H1 (cell line): ENCODE measurements at regions not wholly inside any gene's neighbourhood (a gene's known extent, or its start where the extent isn't known, plus 50 kb on each side); places are given as distances from the start of the nearest gene placed in this dataset.

Experiments used
- CBX5 ChIP-seq: fragments of 300-800, 300-1000 bp; sonication (generic); IDR thresholded peaks from 2 replicates; pipeline ENCODE4 v1.7.1; 2016; ENCODE audit warnings: antibody characterized with exemption, low read length, low read depth
- E2F6 ChIP-seq: IDR thresholded peaks from 2 replicates; pipeline ENCODE4 v1.6.1; 2012; ENCODE audit warnings: inconsistent platforms
- EGR1 ChIP-seq: IDR thresholded peaks from 2 replicates; pipeline ENCODE4 v1.6.1; 2011; ENCODE audit warnings: low read depth, low read length, borderline replicate concordance
- KDM5A ChIP-seq: fragments of 200-600 bp; IDR thresholded peaks from 2 replicates; pipeline ENCODE4 v1.7.1; 2012; ENCODE audit warnings: mild to moderate bottlenecking, low read length, inconsistent platforms, mixed read lengths
- POLR2A ChIP-seq, 2 experiments: IDR thresholded peaks; 1 replicate in 1 of 2; 2 replicates in 1 of 2; pipeline ENCODE4 v1.6.1; 2011; ENCODE audit warnings: low read depth in 2 of 2, low read length in 2 of 2, mild to moderate bottlenecking in 2 of 2; ENCODE audit errors: control extremely low read depth in 1 of 2
- RNF2 ChIP-seq: fragments of 200-900, 300-1000 bp; sonication (generic); IDR thresholded peaks from 2 replicates; pipeline ENCODE4 v1.7.1; 2016; ENCODE audit warnings: borderline replicate concordance, low read depth, mild to moderate bottlenecking, antibody characterized with exemption, low read length; ENCODE audit not compliant: poor library complexity, severe bottlenecking; ENCODE audit errors: missing control alignments
- SP1 ChIP-seq: IDR thresholded peaks from 2 replicates; pipeline ENCODE4 v1.6.1; 2011; ENCODE audit warnings: low read depth, low read length

DNA sequence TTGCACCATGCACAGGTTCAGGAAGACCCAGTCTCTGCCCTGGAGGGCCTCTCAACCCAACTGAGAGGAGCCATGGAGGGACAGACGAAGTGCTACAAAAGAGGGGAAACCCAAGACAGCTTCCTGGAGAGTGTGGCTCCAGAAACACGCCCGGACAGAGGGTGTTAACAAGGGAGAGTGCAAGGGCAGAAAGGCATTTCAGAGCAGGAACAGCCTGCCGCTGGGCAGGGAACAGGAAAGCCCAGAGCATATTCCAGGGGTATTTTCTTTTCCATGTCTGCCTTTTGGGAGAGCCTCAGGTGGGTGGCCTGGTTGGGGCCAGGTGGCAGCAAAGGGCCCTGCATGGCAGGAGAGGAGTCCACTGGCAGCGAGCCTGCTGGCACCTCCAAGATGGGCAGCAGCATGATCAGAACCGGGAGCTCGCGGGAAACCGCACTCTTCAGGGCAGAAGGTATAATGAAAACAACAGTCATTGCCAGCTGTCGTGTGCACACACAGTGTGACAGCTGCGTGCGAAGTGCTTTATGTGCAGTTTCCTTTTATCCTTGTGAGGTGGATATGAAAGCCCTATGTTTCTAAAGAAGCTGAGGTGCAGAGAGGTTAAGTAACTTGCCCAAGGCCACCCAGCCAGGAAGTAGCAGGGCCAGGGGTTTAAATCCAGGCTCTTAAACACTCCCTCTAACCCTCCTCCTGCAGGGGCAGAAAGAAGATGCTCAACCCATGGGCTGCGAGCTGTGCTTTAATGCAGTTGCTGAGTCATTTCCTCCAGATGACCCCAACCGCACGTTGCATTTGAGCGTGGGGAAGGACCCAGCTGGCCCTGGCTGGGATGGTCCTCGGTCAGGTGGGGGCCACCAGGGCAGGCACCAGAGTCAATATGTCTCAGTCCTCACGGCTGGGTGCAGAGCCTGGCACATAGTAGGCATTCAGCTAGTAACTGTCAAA is 128.6 kb downstream of the OAT start (continued):
- no peak for TF ChIP-seq RNF2
- TF ChIP-seq SP1: no peak
- TF ChIP-seq EGR1: no peak
- no peak for TF ChIP-seq POLR2A (IDR thresholded peaks at IDR 0.05; ENCODE audit: control extremely low read depth in 1 of 2, low read depth in 2 of 2, low read length in 2 of 2)
- no peak for TF ChIP-seq E2F6
- no peak for TF ChIP-seq KDM5A
- no peak for TF ChIP-seq CBX5
- TF ChIP-seq, all 59 proteins: peak for 0
